Suprapubic skin (tissue), 3 donors: ENCODE measurements at regions not wholly inside any gene's neighbourhood (a gene's known extent, or its start where the extent isn't known, plus 50 kb on each side); places are given as distances from the start of the nearest gene placed in this dataset.

ENCODE experiments used
- POLR2AphosphoS5 ChIP-seq, 3 donors: sonication (generic); formaldehyde crosslinking; IDR thresholded peaks; one replicate each; pipeline ENCODE4 v1.6.1; 2017; ENCODE audit warnings: antibody characterized with exemption in 3 of 3
- TF ChIP-seq, protein P1 (sequence below), 2 donors: fragments of 200-600 bp in 1 of 2; fragments of 450-650 bp in 1 of 2; sonication (generic) in 1 of 2; IDR thresholded peaks; one replicate each; pipeline ENCODE4 v1.5.1; 2016 to 2019; ENCODE audit warnings: antibody characterized with exemption in 2 of 2, mild to moderate bottlenecking in 1 of 2, moderate library complexity in 1 of 2

DNA sequence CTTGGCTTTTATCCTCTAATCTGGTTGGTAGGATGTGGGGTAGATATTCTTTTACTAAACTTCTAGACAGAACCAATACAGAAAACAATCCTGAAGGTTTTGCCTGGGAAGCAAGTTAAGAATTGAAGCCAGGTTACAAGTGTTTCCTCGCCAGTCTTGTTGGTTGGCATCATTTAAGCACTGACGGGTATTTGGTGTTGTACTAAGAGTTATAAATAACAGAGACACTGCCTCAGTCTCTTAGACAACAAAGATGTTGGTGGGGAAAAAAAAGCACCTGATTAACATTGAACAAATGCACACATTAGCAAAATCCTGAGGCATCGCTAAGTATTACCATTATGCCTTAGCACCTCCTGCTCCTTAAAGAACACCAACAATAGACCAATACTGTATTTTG lies 272.2 kb downstream of the BRINP2 start:
- TF ChIP-seq POLR2AphosphoS5 (IDR thresholded peaks at IDR 0.05) = no peak
- TF ChIP-seq, protein P1, sequence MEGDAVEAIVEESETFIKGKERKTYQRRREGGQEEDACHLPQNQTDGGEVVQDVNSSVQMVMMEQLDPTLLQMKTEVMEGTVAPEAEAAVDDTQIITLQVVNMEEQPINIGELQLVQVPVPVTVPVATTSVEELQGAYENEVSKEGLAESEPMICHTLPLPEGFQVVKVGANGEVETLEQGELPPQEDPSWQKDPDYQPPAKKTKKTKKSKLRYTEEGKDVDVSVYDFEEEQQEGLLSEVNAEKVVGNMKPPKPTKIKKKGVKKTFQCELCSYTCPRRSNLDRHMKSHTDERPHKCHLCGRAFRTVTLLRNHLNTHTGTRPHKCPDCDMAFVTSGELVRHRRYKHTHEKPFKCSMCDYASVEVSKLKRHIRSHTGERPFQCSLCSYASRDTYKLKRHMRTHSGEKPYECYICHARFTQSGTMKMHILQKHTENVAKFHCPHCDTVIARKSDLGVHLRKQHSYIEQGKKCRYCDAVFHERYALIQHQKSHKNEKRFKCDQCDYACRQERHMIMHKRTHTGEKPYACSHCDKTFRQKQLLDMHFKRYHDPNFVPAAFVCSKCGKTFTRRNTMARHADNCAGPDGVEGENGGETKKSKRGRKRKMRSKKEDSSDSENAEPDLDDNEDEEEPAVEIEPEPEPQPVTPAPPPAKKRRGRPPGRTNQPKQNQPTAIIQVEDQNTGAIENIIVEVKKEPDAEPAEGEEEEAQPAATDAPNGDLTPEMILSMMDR (IDR thresholded peaks at IDR 0.05) = no peak
